ENCODE measurements at regions not wholly inside any gene's neighbourhood (a gene's known extent, or its start where the extent isn't known, plus 50 kb on each side); places are given as distances from the start of the nearest gene placed in this dataset.

DNA sequence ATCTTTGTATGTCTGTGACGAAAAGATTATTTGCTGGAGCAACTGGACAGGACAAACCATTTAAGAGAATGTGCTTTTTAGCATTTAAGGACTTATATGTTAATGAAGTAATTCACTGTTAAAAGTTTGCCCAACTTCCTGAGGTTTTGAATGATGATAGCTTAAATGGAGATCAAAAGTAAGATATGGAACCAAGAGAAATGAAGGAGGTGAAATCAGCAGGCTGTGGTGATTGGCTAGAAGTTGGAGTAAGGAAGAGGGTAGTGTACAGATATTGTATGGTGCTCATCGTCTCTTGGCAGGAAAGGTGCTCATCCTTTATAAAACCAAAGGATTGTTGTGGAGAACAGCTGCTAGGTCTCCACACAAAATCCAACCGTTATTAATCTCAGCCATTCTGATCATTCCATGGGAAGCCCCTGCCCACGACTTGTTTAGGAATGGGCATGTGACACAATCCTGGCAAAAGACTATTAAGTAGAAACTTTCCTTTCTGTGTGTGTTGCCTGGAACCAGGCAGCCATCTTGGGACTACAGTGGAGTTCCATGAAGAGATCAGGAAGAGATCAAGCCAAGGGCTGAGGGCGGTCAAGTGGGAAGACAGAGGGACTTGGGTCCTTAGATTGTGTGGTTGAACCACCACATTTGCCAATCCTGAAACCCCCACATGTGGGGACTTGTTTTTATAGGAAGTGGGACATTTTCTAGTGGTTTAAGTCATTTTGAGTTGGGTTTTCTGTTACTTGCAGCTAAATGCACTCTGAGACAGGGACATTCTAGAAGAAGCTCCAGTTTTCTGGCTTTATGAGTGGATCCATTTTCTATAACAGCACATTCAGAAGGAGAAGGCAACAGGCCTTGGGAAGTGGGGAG is 56.8 kb upstream of the CHST11 start:
- Histone ChIP-seq H3K27ac (ENCODE audit: low read depth, low read length) (no peak overlapping the region), H3K27me3 (ENCODE audit: insufficient read depth, low read length) (no peaks in the 10 kb centered on the region), H3K36me3 (ENCODE audit: insufficient read depth, low read length) (no peaks in the 10 kb centered on the region), H3K9me3 (ENCODE audit: control insufficient read depth in 1 of 2, low read length in 2 of 2) (no peaks in the 10 kb centered on the region), H3K4me1 (ENCODE audit: insufficient read depth, low read length) (no peaks in the 10 kb centered on the region), H3K4me3 (ENCODE audit: low read length in 2 of 2) (no peak overlapping the region)
- intact Hi-C loops (cut with micrococcal nuclease), result no loop called here
- Mint-ChIP-seq H3K27ac (peak overlapping the region in 2 of 7 donors; percentile 7 to 28), H3K4me3 (no peak overlapping the region), H3K9me3 (peaks cover 0 to 14% (median 7%) of the 10 kb centered on the region in 8 donors), H3K27me3 (no peaks in the 10 kb centered on the region), H3K4me1 (peaks cover 4 to 11% (median 7%) of the 10 kb centered on the region in 4 donors), H3K36me3 (peaks cover 0 to 5% of the 10 kb centered on the region in 2 donors)
- no peak for DNase-seq
- CTCF ChIA-PET (ENCODE audit: partially characterized antibody), result interaction anchor here (1.7 kb wide), 1 partner anchor 18 kb away, joined by 4 read pairs; no protein-coding TSS in a partner anchor
- POLR2A ChIA-PET (ENCODE audit: partially characterized antibody), result interaction anchor here (1.0 kb wide), 1 partner anchor 282 kb away, joined by 3 read pairs; no protein-coding TSS in a partner anchor

DNA sequence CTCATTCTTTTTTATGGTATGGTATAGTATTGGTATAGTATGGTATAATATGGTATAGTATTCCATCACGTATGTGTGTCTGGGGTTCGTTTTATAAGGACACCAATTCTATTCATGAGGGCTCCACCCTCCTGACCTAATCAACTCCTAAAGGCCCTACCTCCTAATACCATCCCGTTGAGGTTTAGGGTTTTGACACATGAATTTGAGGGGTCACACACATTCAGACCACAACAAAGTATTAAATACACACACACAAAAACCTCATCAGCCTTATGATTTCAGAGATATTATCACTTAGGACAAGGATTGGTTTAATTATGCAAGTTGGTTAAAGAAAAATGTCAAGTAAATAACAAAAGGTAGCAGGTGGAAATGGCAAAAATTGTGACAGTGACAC is 54.1 kb upstream of the CHST11 start:
- Mint-ChIP-seq H3K27ac (no peak overlapping the region), H3K27me3 (no peaks in the 10 kb centered on the region)
- CTCF ChIA-PET (ENCODE audit: partially characterized antibody), result no interaction called here

DNA sequence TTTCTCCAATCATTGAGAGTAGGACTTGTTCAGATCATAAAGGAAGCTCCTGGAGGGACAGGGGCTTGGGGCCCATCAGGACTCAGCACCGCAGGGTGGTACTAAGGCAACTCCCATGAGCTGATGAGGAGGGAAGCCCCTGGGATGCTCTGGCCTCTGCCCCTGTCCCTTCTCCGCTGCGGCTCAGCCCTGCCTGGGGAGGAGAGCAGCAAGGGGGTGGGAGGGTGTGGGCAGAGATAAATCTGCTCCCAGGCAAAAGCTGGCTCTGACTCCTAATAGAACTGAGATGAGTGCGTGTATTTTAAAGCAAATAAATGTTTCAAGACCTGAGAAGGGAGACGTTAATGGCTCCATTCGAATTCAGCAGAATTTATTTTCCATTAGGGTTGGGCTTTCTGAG is 52.0 kb upstream of the CHST11 start:
- Histone ChIP-seq H3K36me3 (ENCODE audit: insufficient read depth, low read length) (no peaks in the 10 kb centered on the region), H3K4me3 (ENCODE audit: low read length in 2 of 2) (no peak overlapping the region), H3K9me3 (ENCODE audit: control insufficient read depth in 1 of 2, low read length in 2 of 2) (no peaks in the 10 kb centered on the region), H3K27ac (ENCODE audit: low read depth, low read length) (no peak overlapping the region), H3K27me3 (ENCODE audit: insufficient read depth, low read length) (no peaks in the 10 kb centered on the region), H3K4me1 (ENCODE audit: insufficient read depth, low read length) (no peaks in the 10 kb centered on the region)
- CTCF ChIA-PET (ENCODE audit: partially characterized antibody), result interaction anchor here (1.2 kb wide), 1 partner anchor 24 kb away, joined by 3 read pairs; no protein-coding TSS in a partner anchor
- Mint-ChIP-seq H3K36me3 (no peaks in the 10 kb centered on the region), H3K4me3 (no peak overlapping the region), H3K27me3 (no peaks in the 10 kb centered on the region), H3K4me1 (peaks cover 2 to 7% (median 5%) of the 10 kb centered on the region in 4 donors), H3K27ac (no peak overlapping the region), H3K9me3 (peaks cover 0 to 2% (median 0%) of the 10 kb centered on the region in 8 donors)
- POLR2A ChIA-PET (ENCODE audit: partially characterized antibody), result no interaction called here
- no peak for DNase-seq
- intact Hi-C loops (cut with micrococcal nuclease), result no loop called here

More for the DNA sequence above, 54.1 kb upstream of the CHST11 start:
- intact Hi-C loops (cut with micrococcal nuclease), result no loop called here
- no peaks in the 10 kb centered on the region for H3K4me1 ChIP-seq (ENCODE audit: insufficient read depth, low read length)
- no peaks in the 10 kb centered on the region for H3K27me3 ChIP-seq (ENCODE audit: insufficient read depth, low read length)
- H3K36me3 ChIP-seq (ENCODE audit: insufficient read depth, low read length), result no peaks in the 10 kb centered on the region
- Mint-ChIP-seq H3K9me3 (peaks cover 0 to 2% (median 0%) of the 10 kb centered on the region in 8 donors), H3K4me1 (peaks cover 4 to 11% (median 7%) of the 10 kb centered on the region in 4 donors), H3K4me3 (no peak overlapping the region), H3K36me3 (no peaks in the 10 kb centered on the region)
- POLR2A ChIA-PET (ENCODE audit: partially characterized antibody), result no interaction called here
- no peak overlapping the region for H3K27ac ChIP-seq (ENCODE audit: low read depth, low read length)
- no peaks in the 10 kb centered on the region for H3K9me3 ChIP-seq (ENCODE audit: control insufficient read depth in 1 of 2, low read length in 2 of 2)
- DNase-seq, result no peak
- H3K4me3 ChIP-seq (ENCODE audit: low read length in 2 of 2), result no peak overlapping the region

DNA sequence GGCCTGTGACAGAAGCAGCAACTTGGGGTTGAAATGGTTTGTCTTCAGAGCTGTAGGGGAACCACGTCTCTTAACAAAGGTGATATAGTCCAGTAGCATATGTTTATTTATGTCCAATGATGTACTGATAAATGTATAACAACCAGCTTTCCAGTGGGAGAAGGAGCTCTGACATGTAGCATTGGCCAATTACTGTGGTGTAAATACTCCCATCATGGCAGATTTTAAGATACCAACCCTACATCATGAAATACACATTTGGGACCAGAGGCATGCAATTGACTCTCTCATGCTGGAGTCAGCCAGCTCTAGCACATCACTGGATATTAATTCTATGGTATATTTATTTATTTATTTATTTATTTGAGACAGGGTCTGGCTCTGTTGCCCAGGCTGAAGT is 50.6 kb upstream of the CHST11 start:
- no peaks in the 10 kb centered on the region for H3K36me3 Mint-ChIP-seq
- no peaks in the 10 kb centered on the region for H3K27me3 Mint-ChIP-seq

More for the DNA sequence above, 50.6 kb upstream of the CHST11 start:
- H3K27ac Mint-ChIP-seq, result no peak overlapping the region
- H3K4me3 ChIP-seq (ENCODE audit: low read length in 2 of 2), result no peak overlapping the region
- H3K36me3 ChIP-seq (ENCODE audit: insufficient read depth, low read length), result no peaks in the 10 kb centered on the region
- H3K27ac ChIP-seq (ENCODE audit: low read depth, low read length), result no peak overlapping the region
- intact Hi-C loops (cut with micrococcal nuclease), result no loop called here
- H3K4me1 ChIP-seq (ENCODE audit: insufficient read depth, low read length), result no peaks in the 10 kb centered on the region
- H3K9me3 ChIP-seq (ENCODE audit: control insufficient read depth in 1 of 2, low read length in 2 of 2), result no peaks in the 10 kb centered on the region
- no peaks in the 10 kb centered on the region for H3K9me3 Mint-ChIP-seq
- H3K27me3 ChIP-seq (ENCODE audit: insufficient read depth, low read length), result no peaks in the 10 kb centered on the region
- ChIA-PET CTCF (ENCODE audit: partially characterized antibody) (interaction anchor here (1.2 kb wide), 1 partner anchor 25 kb away, joined by 3 read pairs; no protein-coding TSS in a partner anchor), POLR2A (ENCODE audit: partially characterized antibody) (no interaction called here)
- H3K4me1 Mint-ChIP-seq, result no peaks in the 10 kb centered on the region
- DNase-seq, result no peak
- H3K4me3 Mint-ChIP-seq, result no peak overlapping the region
